CD8-positive, alpha-beta memory T cell (primary cell): ENCODE measurements at regions not wholly inside any gene's neighbourhood (a gene's known extent, or its start where the extent isn't known, plus 50 kb on each side); places are given as distances from the start of the nearest gene placed in this dataset.
A peak's percentile ranks its signal among the peaks of the same experiment; 100 is the strongest.

Experiments used
- CTCF ChIA-PET: fragments of 350-600 bp; sonication (Branson Sonifier 250); formaldehyde crosslinking; loops from one replicate; lab custom pipeline; 2021; ENCODE audit warnings: antibody characterized with exemption; lab: Charles Lee
- POLR2A ChIA-PET: fragments of 350-600 bp; sonication (Branson Sonifier 250); formaldehyde crosslinking; loops from one replicate; lab custom pipeline; 2021; ENCODE audit warnings: antibody characterized with exemption; lab: Charles Lee
- DNase-seq, 5 donors: peaks; one replicate each; pipeline versions ENCODE4 v3.0.0 to v3.0.0-alpha.2; 2020 to 2022; ENCODE audit warnings: mixed read lengths in 1 of 5
- H3K27ac ChIP-seq: one replicate; pipeline ENCODE4 v1.7.0; 2013; ENCODE audit warnings: low read depth, mild to moderate bottlenecking, low read length, moderate library complexity
- H3K27me3 ChIP-seq: 2 replicates; pipeline ENCODE4 v1.7.0; 2013; ENCODE audit warnings: low read length, mild to moderate bottlenecking; ENCODE audit not compliant: insufficient read depth, poor library complexity, severe bottlenecking
- H3K36me3 ChIP-seq: 2 replicates; pipeline ENCODE4 v1.7.0; 2013; ENCODE audit warnings: mild to moderate bottlenecking, low read length, moderate library complexity; ENCODE audit not compliant: insufficient read depth
- H3K4me1 ChIP-seq: 2 replicates; pipeline ENCODE4 v1.7.0; 2013; ENCODE audit warnings: mild to moderate bottlenecking, low read length, moderate library complexity; ENCODE audit not compliant: insufficient read depth
- H3K4me3 ChIP-seq: 2 replicates; pipeline ENCODE4 v1.7.0; 2013; ENCODE audit warnings: mild to moderate bottlenecking, low read length
- H3K9me3 ChIP-seq: 2 replicates; pipeline ENCODE4 v1.7.0; 2013; ENCODE audit warnings: mild to moderate bottlenecking, low read length
- H3K27ac Mint-ChIP-seq, 8 donors: one replicate each; pipeline ENCODE4 v1.8.0; 2020 to 2021; ENCODE audit warnings: mixed read lengths in 8 of 8, mild to moderate bottlenecking in 6 of 8, inconsistent platforms in 3 of 8, moderate library complexity in 3 of 8
- H3K27me3 Mint-ChIP-seq, 2 donors: one replicate each; pipeline ENCODE4 v1.8.0; 2020 to 2021; ENCODE audit warnings: mixed read lengths in 2 of 2, mild to moderate bottlenecking in 1 of 2, moderate library complexity in 1 of 2
- H3K36me3 Mint-ChIP-seq, 3 donors: one replicate each; pipeline ENCODE4 v1.8.0; 2020 to 2021; ENCODE audit warnings: mixed read lengths in 3 of 3, inconsistent platforms in 1 of 3, mild to moderate bottlenecking in 1 of 3
- H3K4me1 Mint-ChIP-seq, 3 donors: one replicate each; pipeline ENCODE4 v1.8.0; 2020 to 2021; ENCODE audit warnings: mixed read lengths in 3 of 3, inconsistent platforms in 1 of 3, mild to moderate bottlenecking in 1 of 3
- H3K4me3 Mint-ChIP-seq, 7 donors: one replicate each; pipeline ENCODE4 v1.8.0; 2020 to 2021; ENCODE audit warnings: mixed read lengths in 7 of 7, mild to moderate bottlenecking in 6 of 7, moderate library complexity in 4 of 7, inconsistent platforms in 2 of 7
- H3K9me3 Mint-ChIP-seq, 5 donors: one replicate each; pipeline ENCODE4 v1.8.0; 2020 to 2022; ENCODE audit warnings: mixed read lengths in 5 of 5, mild to moderate bottlenecking in 3 of 5, moderate library complexity in 2 of 5, inconsistent platforms in 1 of 5

- H3K4me3 Mint-ChIP-seq = no peak overlapping the region
- H3K4me1 ChIP-seq = no peaks in the 10 kb centered on the region
- H3K9me3 Mint-ChIP-seq = no peaks in the 10 kb centered on the region
- ChIA-PET CTCF (no interaction called here), POLR2A (no interaction called here)
- H3K27me3 ChIP-seq = no peaks in the 10 kb centered on the region
- H3K36me3 ChIP-seq = no peaks in the 10 kb centered on the region
- no peak overlapping the region for H3K27ac Mint-ChIP-seq
- no peak for DNase-seq
- H3K36me3 Mint-ChIP-seq = no peaks in the 10 kb centered on the region
- H3K4me1 Mint-ChIP-seq = no peaks in the 10 kb centered on the region
- H3K4me3 ChIP-seq = no peak overlapping the region
- H3K9me3 ChIP-seq = no peaks in the 10 kb centered on the region
- no peaks in the 10 kb centered on the region for H3K27me3 Mint-ChIP-seq
- H3K27ac ChIP-seq = no peak overlapping the region
These were observed 345.9 kb upstream of the MANEA start for GRCh38 chr6:95231416-95231815.

- Histone ChIP-seq H3K27ac (no peak overlapping the region), H3K4me3 (no peak overlapping the region), H3K4me1 (no peaks in the 10 kb centered on the region), H3K9me3 (no peaks in the 10 kb centered on the region), H3K27me3 (no peaks in the 10 kb centered on the region), H3K36me3 (no peaks in the 10 kb centered on the region)
- Mint-ChIP-seq H3K36me3 (no peaks in the 10 kb centered on the region), H3K27me3 (no peaks in the 10 kb centered on the region), H3K4me1 (no peaks in the 10 kb centered on the region), H3K4me3 (no peak overlapping the region), H3K27ac (no peak overlapping the region), H3K9me3 (no peaks in the 10 kb centered on the region)
- ChIA-PET POLR2A (no interaction called here), CTCF (no interaction called here)
- no peak for DNase-seq
These were observed 344.9 kb upstream of the MANEA start for GRCh38 chr6:95232446-95232845.

GRCh38 chr6:95233879-95234278 is 343.5 kb upstream of the MANEA start:
- H3K4me3 ChIP-seq = no peak overlapping the region
- no peak overlapping the region for H3K27ac ChIP-seq
- Mint-ChIP-seq H3K4me1 (no peaks in the 10 kb centered on the region), H3K27ac (peak overlapping the region in 1 of 8 donors; percentile 87), H3K36me3 (no peaks in the 10 kb centered on the region), H3K9me3 (no peaks in the 10 kb centered on the region), H3K4me3 (no peak overlapping the region), H3K27me3 (no peaks in the 10 kb centered on the region)
- H3K9me3 ChIP-seq = no peaks in the 10 kb centered on the region
- no peaks in the 10 kb centered on the region for H3K4me1 ChIP-seq
- ChIA-PET CTCF (no interaction called here), POLR2A (no interaction called here)
- no peaks in the 10 kb centered on the region for H3K36me3 ChIP-seq
- H3K27me3 ChIP-seq = no peaks in the 10 kb centered on the region
- no peak for DNase-seq

DNA sequence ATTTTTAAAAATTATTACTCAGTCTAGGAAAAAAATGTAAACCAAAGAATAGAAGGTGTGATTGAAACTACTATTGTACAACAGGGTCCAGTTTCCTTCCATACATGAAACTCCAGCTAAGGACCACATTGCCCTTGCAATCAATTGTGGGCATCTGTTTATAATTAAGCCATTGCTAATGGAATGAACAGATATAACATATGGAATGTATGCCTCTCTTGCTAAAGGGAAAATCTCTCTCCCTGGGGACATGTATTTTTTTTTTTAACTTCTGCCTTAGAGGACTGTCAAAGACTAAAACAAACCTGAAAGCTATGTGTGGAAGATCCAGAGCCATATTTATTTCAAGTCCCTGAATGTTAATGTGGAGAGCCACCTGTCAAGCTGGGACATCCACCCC is 336.8 kb upstream of the MANEA start:
- no peaks in the 10 kb centered on the region for H3K27me3 Mint-ChIP-seq
- ChIA-PET CTCF (no interaction called here), POLR2A (no interaction called here)
- no peak for DNase-seq
- Histone ChIP-seq H3K4me1 (no peaks in the 10 kb centered on the region), H3K27me3 (no peaks in the 10 kb centered on the region), H3K9me3 (no peaks in the 10 kb centered on the region), H3K36me3 (no peaks in the 10 kb centered on the region), H3K4me3 (no peak overlapping the region), H3K27ac (no peak overlapping the region)
- H3K4me3 Mint-ChIP-seq = no peak overlapping the region
- H3K36me3 Mint-ChIP-seq = peaks cover 0 to 1% (median 0%) of the 10 kb centered on the region in 3 donors
- no peak overlapping the region for H3K27ac Mint-ChIP-seq
- H3K4me1 Mint-ChIP-seq = no peaks in the 10 kb centered on the region
- peaks cover 0 to 6% (median 0%) of the 10 kb centered on the region in 5 donors for H3K9me3 Mint-ChIP-seq

- no peaks in the 10 kb centered on the region for H3K27me3 ChIP-seq
- H3K27ac ChIP-seq = no peak overlapping the region
- ChIA-PET POLR2A (no interaction called here), CTCF (interaction anchor here (0.6 kb wide), 1 partner anchor 686 kb away, joined by 3 read pairs; no protein-coding TSS in a partner anchor)
- no peaks in the 10 kb centered on the region for H3K27me3 Mint-ChIP-seq
- no peaks in the 10 kb centered on the region for H3K36me3 ChIP-seq
- no peaks in the 10 kb centered on the region for H3K9me3 ChIP-seq
- H3K4me3 ChIP-seq = no peak overlapping the region
- no peak overlapping the region for H3K27ac Mint-ChIP-seq
- H3K4me1 ChIP-seq = no peaks in the 10 kb centered on the region
- H3K4me1 Mint-ChIP-seq = no peaks in the 10 kb centered on the region
- peaks cover 0 to 1% (median 0%) of the 10 kb centered on the region in 3 donors for H3K36me3 Mint-ChIP-seq
- DNase-seq = no peak
- peaks cover 0 to 6% (median 0%) of the 10 kb centered on the region in 5 donors for H3K9me3 Mint-ChIP-seq
- H3K4me3 Mint-ChIP-seq = no peak overlapping the region
These were observed 334.8 kb upstream of the MANEA start for GRCh38 chr6:95242560-95242959.

DNA sequence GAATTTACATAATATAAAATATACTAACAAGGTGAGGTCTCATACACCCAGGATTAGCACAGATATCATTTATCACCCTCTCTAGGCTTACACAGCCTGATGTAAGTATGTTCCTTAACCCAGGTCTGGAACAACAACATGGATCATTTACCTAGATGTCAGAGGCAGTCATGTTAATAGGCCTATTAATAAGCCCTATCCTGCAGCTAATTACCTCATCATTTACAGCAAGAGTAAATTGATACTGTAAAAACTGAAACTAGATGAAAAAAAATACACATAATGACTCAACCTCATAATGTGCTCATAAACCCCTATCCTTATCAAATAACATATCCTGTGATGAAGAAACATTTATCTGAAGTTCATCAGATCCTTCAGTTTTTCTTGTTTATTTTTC is 334.3 kb upstream of the MANEA start:
- Histone ChIP-seq H3K4me3 (no peak overlapping the region), H3K4me1 (no peaks in the 10 kb centered on the region), H3K9me3 (no peaks in the 10 kb centered on the region), H3K36me3 (no peaks in the 10 kb centered on the region), H3K27me3 (no peaks in the 10 kb centered on the region), H3K27ac (no peak overlapping the region)
- H3K9me3 Mint-ChIP-seq = peaks cover 0 to 6% (median 0%) of the 10 kb centered on the region in 5 donors
- H3K36me3 Mint-ChIP-seq = peaks cover 0 to 1% (median 0%) of the 10 kb centered on the region in 3 donors
- ChIA-PET CTCF (interaction anchor here (0.6 kb wide), 1 partner anchor 686 kb away, joined by 3 read pairs; no protein-coding TSS in a partner anchor), POLR2A (no interaction called here)
- H3K27me3 Mint-ChIP-seq = no peaks in the 10 kb centered on the region
- DNase-seq = no peak
- H3K27ac Mint-ChIP-seq = no peak overlapping the region
- H3K4me3 Mint-ChIP-seq = no peak overlapping the region
- H3K4me1 Mint-ChIP-seq = no peaks in the 10 kb centered on the region

GRCh38 chr6:95244751-95245150 is 332.6 kb upstream of the MANEA start:
- H3K36me3 ChIP-seq = no peaks in the 10 kb centered on the region
- no peak overlapping the region for H3K27ac Mint-ChIP-seq

GRCh38 chr6:95248499-95248898 is 328.8 kb upstream of the MANEA start:
- Mint-ChIP-seq H3K4me1 (no peaks in the 10 kb centered on the region), H3K27ac (no peak overlapping the region), H3K9me3 (peaks cover 0 to 2% (median 0%) of the 10 kb centered on the region in 5 donors), H3K36me3 (no peaks in the 10 kb centered on the region), H3K27me3 (no peaks in the 10 kb centered on the region), H3K4me3 (no peak overlapping the region)
- CTCF ChIA-PET = no interaction called here
- POLR2A ChIA-PET = no interaction called here
- no peaks in the 10 kb centered on the region for H3K27me3 ChIP-seq
- H3K9me3 ChIP-seq = no peaks in the 10 kb centered on the region
- DNase-seq = no peak
- no peak overlapping the region for H3K27ac ChIP-seq
- no peak overlapping the region for H3K4me3 ChIP-seq
- H3K36me3 ChIP-seq = no peaks in the 10 kb centered on the region
- no peaks in the 10 kb centered on the region for H3K4me1 ChIP-seq

More at GRCh38 chr6:95244751-95245150, 332.6 kb upstream of the MANEA start:
- Histone ChIP-seq H3K4me1 (no peaks in the 10 kb centered on the region), H3K27ac (no peak overlapping the region), H3K27me3 (no peaks in the 10 kb centered on the region), H3K4me3 (no peak overlapping the region), H3K9me3 (no peaks in the 10 kb centered on the region)
- Mint-ChIP-seq H3K27me3 (no peaks in the 10 kb centered on the region), H3K4me1 (no peaks in the 10 kb centered on the region), H3K9me3 (peaks cover 0 to 6% (median 0%) of the 10 kb centered on the region in 5 donors), H3K4me3 (no peak overlapping the region), H3K36me3 (peaks cover 0 to 1% (median 0%) of the 10 kb centered on the region in 3 donors)
- POLR2A ChIA-PET = no interaction called here
- CTCF ChIA-PET = no interaction called here
- DNase-seq = no peak

DNA sequence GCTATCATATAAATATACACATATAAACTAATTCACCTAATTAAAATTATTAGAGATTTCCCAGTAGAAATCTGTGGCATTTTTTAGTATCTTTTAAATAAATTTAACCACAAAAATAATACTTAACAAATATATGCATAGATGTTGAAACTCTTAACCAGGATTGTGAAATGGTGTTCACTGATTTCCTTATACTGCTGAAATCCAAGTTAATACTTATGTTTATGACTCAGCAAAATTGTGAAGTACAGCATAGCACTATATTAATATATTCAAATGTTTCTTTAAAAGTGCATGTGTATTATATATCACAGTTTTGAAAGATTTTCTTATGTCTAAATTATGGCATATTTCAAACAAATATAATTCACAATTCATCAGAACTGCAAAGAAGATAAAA is 328.2 kb upstream of the MANEA start:
- Mint-ChIP-seq H3K4me1 (no peaks in the 10 kb centered on the region), H3K36me3 (no peaks in the 10 kb centered on the region), H3K9me3 (peaks cover 0 to 2% (median 0%) of the 10 kb centered on the region in 5 donors), H3K4me3 (no peak overlapping the region), H3K27ac (no peak overlapping the region), H3K27me3 (no peaks in the 10 kb centered on the region)
- Histone ChIP-seq H3K36me3 (no peaks in the 10 kb centered on the region), H3K4me3 (no peak overlapping the region), H3K4me1 (no peaks in the 10 kb centered on the region), H3K27me3 (no peaks in the 10 kb centered on the region), H3K9me3 (no peaks in the 10 kb centered on the region), H3K27ac (no peak overlapping the region)
- ChIA-PET CTCF (no interaction called here), POLR2A (no interaction called here)
- DNase-seq = no peak
